T-cell (primary cell): ENCODE measurements at regions not wholly inside any gene's neighbourhood (a gene's known extent, or its start where the extent isn't known, plus 50 kb on each side); places are given as distances from the start of the nearest gene placed in this dataset.

Experiments used
- ATAC-seq, 4 experiments: fragments of 200-7000 bp in 3 of 4; fragments of 150-1000 bp in 1 of 4; cut with Tn5 transposase; replicated peaks in 1 of 4; 1 replicate in 3 of 4; 2 replicates in 1 of 4; pipeline ENCODE4 v1.10.0; 2021; ENCODE audit warnings: moderate library complexity in 3 of 4, mild to moderate bottlenecking in 2 of 4, moderate number of reproducible peaks in 1 of 4
- CTCF ChIA-PET, 2 donors: fragments of 300-600 bp; sonication (Branson Sonifier 250); formaldehyde crosslinking; loops; one replicate each; lab custom pipeline; 2022; ENCODE audit warnings: antibody characterized with exemption in 2 of 2; lab: Charles Lee
- POLR2A ChIA-PET, 2 donors: fragments of 300-600 bp; sonication (Branson Sonifier 250); formaldehyde crosslinking; loops; one replicate each; lab custom pipeline; 2022; ENCODE audit warnings: antibody characterized with exemption in 2 of 2; lab: Charles Lee
- DNase-seq, 35 experiments: peaks; one replicate each; pipeline versions ENCODE4 v3.0.0 to v3.0.0-alpha.2; 2013 to 2023
- H3K27ac ChIP-seq: one replicate; pipeline ENCODE4 v1.5.1; 2013; ENCODE audit warnings: low read length
- H3K27me3 ChIP-seq, 2 experiments: replicated peaks in 1 of 2; 1 replicate in 1 of 2; 2 replicates in 1 of 2; pipeline versions ENCODE4 v1.6.1 to v1.7.0; 2013; ENCODE audit warnings: low read length in 1 of 2, mixed read lengths in 1 of 2; ENCODE audit not compliant: control insufficient read depth in 2 of 2, insufficient read depth in 2 of 2; ENCODE audit errors: extremely low read depth in 1 of 2
- H3K36me3 ChIP-seq, 2 donors: 1 replicate in 1 of 2; 2 replicates in 1 of 2; pipeline versions ENCODE4 v1.6.1 to v1.7.0; 2013; ENCODE audit warnings: low read length in 1 of 2; ENCODE audit not compliant: control insufficient read depth in 2 of 2, insufficient read depth in 1 of 2; ENCODE audit errors: extremely low read depth in 1 of 2
- H3K4me1 ChIP-seq, 2 experiments: 1 replicate in 1 of 2; 2 replicates in 1 of 2; pipeline versions ENCODE4 v1.6.1 to v1.7.0; 2013; ENCODE audit warnings: low read length in 2 of 2, mixed read lengths in 1 of 2; ENCODE audit not compliant: insufficient read depth in 2 of 2, control insufficient read depth in 1 of 2; ENCODE audit errors: extremely low read depth in 1 of 2
- H3K4me3 ChIP-seq, 2 donors: 1 replicate in 1 of 2; 2 replicates in 1 of 2; pipeline versions ENCODE4 v1.5.1 to v1.7.0; 2013; ENCODE audit warnings: mild to moderate bottlenecking in 2 of 2, low read length in 1 of 2, moderate library complexity in 1 of 2; ENCODE audit not compliant: control insufficient read depth in 1 of 2; ENCODE audit errors: extremely low read depth in 1 of 2
- H3K9me3 ChIP-seq: 2 replicates; pipeline ENCODE4 v1.7.0; 2013
- H3K27ac Mint-ChIP-seq, 2 donors: one replicate each; pipeline ENCODE4 v1.8.0; 2020 to 2021; ENCODE audit warnings: mild to moderate bottlenecking in 2 of 2, mixed read lengths in 2 of 2
- H3K27me3 Mint-ChIP-seq, 2 donors: one replicate each; pipeline ENCODE4 v1.8.0; 2021 to 2022; ENCODE audit warnings: mixed read lengths in 2 of 2
- H3K36me3 Mint-ChIP-seq: one replicate; pipeline ENCODE4 v1.8.0; 2021; ENCODE audit warnings: mixed read lengths
- H3K4me1 Mint-ChIP-seq, 3 donors: one replicate each; pipeline ENCODE4 v1.8.0; 2020 to 2022; ENCODE audit warnings: mixed read lengths in 3 of 3, mild to moderate bottlenecking in 1 of 3
- H3K4me3 Mint-ChIP-seq, 3 donors: one replicate each; pipeline ENCODE4 v1.8.0; 2020 to 2022; ENCODE audit warnings: mild to moderate bottlenecking in 3 of 3, mixed read lengths in 3 of 3, moderate library complexity in 3 of 3
- H3K9me3 Mint-ChIP-seq, 3 donors: one replicate each; pipeline ENCODE4 v1.8.0; 2020 to 2022; ENCODE audit warnings: mixed read lengths in 3 of 3
- WGBS: methylation state at CpG from one replicate; pipeline ENCODE4 v1.1.5; 2013; ENCODE audit warnings: missing lambda C conversion rate; ENCODE audit not compliant: insufficient coverage; 5-methylcytosine and 5-hydroxymethylcytosine counted together

DNA sequence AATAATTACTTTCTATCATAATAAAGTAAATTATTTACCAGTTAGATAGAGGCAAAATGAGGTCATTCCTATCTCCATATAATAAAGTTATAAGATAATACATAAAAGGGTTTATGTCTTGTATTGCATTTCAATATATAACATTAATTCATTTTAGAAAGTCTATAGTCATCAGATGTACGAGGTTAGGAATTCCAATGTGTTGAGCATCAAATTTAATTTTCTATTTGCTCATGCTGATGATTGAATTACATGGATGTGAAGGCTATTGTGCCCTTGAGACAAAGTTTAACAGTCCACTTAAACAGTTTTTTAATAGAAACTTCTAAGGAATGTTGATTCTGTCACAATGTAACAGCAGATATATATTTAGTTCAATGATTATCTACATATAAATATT, 678.3 kb upstream of the LRRN3 start:
- Histone ChIP-seq H3K9me3 (no peaks in the 10 kb centered on the region), H3K27me3 (no peaks in the 10 kb centered on the region), H3K36me3 (no peaks in the 10 kb centered on the region), H3K4me1 (no peaks in the 10 kb centered on the region), H3K4me3 (no peak overlapping the region), H3K27ac (no peak overlapping the region)
- no peak overlapping the region for H3K4me3 Mint-ChIP-seq
- DNase-seq (no peak), ATAC-seq (no peak)
- peaks cover 4 to 17% of the 10 kb centered on the region in 2 donors for H3K27me3 Mint-ChIP-seq
- no CpG with 5 or more reads among the region's 1 CpG for WGBS
- H3K36me3 Mint-ChIP-seq: no peaks in the 10 kb centered on the region
- H3K9me3 Mint-ChIP-seq: no peaks in the 10 kb centered on the region
- POLR2A ChIA-PET: no interaction called here
- H3K27ac Mint-ChIP-seq: no peak overlapping the region
- CTCF ChIA-PET: no interaction called here
- H3K4me1 Mint-ChIP-seq: no peaks in the 10 kb centered on the region

DNA sequence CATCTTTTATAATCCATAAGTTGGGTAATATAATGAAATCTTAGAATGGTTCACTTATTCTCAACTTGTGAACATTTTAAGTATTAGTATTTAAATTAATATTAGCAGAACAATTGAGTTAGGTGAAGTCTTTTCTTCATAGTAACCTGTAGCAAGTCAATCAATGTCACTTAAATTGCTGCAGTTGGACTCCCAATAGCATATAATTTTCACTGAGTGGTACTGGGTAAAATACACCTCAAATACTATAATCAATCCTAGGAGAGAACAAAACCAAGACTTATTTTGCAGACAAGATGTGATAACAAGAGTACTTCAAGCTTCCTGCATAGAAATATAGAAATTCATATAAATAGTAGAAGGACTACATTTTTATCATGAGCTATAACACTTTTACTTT, 677.9 kb upstream of the LRRN3 start:
- no peak overlapping the region for H3K27ac Mint-ChIP-seq
- H3K4me1 Mint-ChIP-seq: no peaks in the 10 kb centered on the region
- no peaks in the 10 kb centered on the region for H3K9me3 ChIP-seq
- no peaks in the 10 kb centered on the region for H3K36me3 Mint-ChIP-seq
- no peak overlapping the region for H3K4me3 Mint-ChIP-seq
- ChIA-PET CTCF (no interaction called here), POLR2A (interaction anchor here in 1 of 2 donors (0.6 kb wide), 1 partner anchor 14 kb away, joined by 4 read pairs; no protein-coding TSS in a partner anchor)
- H3K36me3 ChIP-seq: no peaks in the 10 kb centered on the region
- H3K27me3 ChIP-seq: no peaks in the 10 kb centered on the region
- H3K4me1 ChIP-seq: no peaks in the 10 kb centered on the region
- ATAC-seq (no peak), DNase-seq (no peak)
- no peak overlapping the region for H3K27ac ChIP-seq
- no peak overlapping the region for H3K4me3 ChIP-seq
- H3K9me3 Mint-ChIP-seq: no peaks in the 10 kb centered on the region
- peaks cover 4 to 18% of the 10 kb centered on the region in 2 donors for H3K27me3 Mint-ChIP-seq

DNA sequence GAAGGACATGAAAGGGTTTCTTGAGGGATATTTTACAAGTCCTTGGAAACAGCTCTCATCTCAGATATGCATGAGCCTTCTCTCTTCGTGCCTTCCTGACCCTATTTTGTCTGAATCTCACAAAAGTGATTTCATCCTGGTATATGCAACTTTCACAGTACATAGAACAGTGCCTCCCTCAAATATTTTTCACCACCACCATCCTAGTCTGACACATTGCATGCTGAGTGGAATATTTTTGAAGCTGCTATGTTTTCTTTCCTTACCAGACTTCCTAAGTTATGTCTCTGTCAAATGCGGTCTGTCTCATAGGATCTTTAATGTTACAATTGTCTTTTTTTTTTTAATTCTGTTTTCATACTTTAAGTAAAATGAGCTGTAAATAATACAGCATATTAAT, 673.3 kb upstream of the LRRN3 start:
- no peaks in the 10 kb centered on the region for H3K36me3 Mint-ChIP-seq
- no peaks in the 10 kb centered on the region for H3K4me1 Mint-ChIP-seq
- H3K9me3 ChIP-seq: no peaks in the 10 kb centered on the region
- no peaks in the 10 kb centered on the region for H3K27me3 ChIP-seq
- 17% methylated on average over 1 of the region's 2 CpGs for WGBS
- ATAC-seq: no peak
- peaks cover 4 to 18% of the 10 kb centered on the region in 2 donors for H3K27me3 Mint-ChIP-seq
- H3K27ac Mint-ChIP-seq: no peak overlapping the region
- CTCF ChIA-PET: interaction anchor here in 1 of 2 donors (0.9 kb wide), 1 partner anchor 133 kb away, joined by 3 read pairs; no protein-coding TSS in a partner anchor
- H3K4me3 ChIP-seq: no peak overlapping the region
- H3K4me3 Mint-ChIP-seq: no peak overlapping the region
- no peaks in the 10 kb centered on the region for H3K9me3 Mint-ChIP-seq
- no peak overlapping the region for H3K27ac ChIP-seq
- POLR2A ChIA-PET: interaction anchor here in 1 of 2 donors (0.6 kb wide), 1 partner anchor 50 kb away, joined by 3 read pairs; no protein-coding TSS in a partner anchor
- no peak for DNase-seq
- H3K36me3 ChIP-seq: no peaks in the 10 kb centered on the region
- H3K4me1 ChIP-seq: no peaks in the 10 kb centered on the region

DNA sequence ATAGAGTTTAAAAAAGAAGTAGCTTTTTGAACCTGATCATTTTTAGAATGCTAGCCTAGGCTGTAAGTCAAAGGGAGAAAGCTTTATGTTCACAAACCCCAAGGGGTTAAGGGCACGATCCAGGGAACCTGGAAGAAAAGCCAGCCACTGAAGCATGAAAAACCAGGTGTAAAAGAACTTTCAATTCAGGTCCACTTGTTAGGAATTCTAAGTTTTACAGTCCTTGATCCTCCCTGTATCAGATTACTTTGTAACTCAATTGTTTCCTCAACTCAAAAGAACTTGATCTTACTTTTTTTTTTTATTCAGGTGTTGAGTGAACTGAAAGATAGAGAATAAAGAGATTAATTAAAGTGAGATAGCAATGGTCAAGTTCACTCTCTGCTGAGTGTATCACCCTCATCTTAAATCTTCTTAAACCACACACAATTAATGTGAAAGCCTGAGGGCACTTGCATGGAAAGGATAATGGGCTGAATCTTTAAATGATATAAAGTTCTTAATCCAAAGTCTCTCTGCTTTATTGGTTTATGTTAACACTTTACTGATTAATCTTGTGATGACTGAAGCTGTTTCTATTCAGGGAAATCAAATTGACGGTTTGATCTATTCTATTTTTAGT, 672.2 kb upstream of the LRRN3 start:
- Mint-ChIP-seq H3K4me3 (no peak overlapping the region), H3K27ac (no peak overlapping the region), H3K4me1 (no peaks in the 10 kb centered on the region), H3K9me3 (no peaks in the 10 kb centered on the region), H3K27me3 (peaks cover 4 to 18% of the 10 kb centered on the region in 2 donors), H3K36me3 (no peaks in the 10 kb centered on the region)
- WGBS: no CpG with 5 or more reads among the region's 2 CpGs
- ATAC-seq (no peak), DNase-seq (no peak)
- Histone ChIP-seq H3K4me1 (no peaks in the 10 kb centered on the region), H3K9me3 (no peaks in the 10 kb centered on the region), H3K27ac (no peak overlapping the region), H3K36me3 (no peaks in the 10 kb centered on the region), H3K27me3 (no peaks in the 10 kb centered on the region), H3K4me3 (no peak overlapping the region)
- ChIA-PET CTCF (no interaction called here), POLR2A (no interaction called here)

DNA sequence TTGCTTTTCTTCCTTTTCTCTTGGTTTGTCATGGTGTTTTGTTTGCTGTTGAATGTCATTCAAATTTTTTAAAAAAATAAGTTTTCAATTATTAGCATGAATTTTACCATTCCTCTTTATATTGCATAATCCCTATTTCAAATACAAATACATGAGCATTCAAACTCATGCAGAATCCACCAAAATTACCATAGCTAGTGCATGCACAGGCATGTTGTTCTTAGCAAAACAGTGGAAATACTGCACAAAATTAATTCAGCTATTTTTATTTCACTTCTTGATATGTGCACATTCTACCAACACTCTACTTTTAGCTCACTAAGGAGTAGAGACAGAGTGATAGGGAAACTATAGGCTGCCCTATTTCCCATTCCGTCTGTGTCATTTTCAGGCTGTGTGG, 670.1 kb upstream of the LRRN3 start:
- Histone ChIP-seq H3K36me3 (no peaks in the 10 kb centered on the region), H3K9me3 (no peaks in the 10 kb centered on the region), H3K4me3 (no peak overlapping the region), H3K27ac (no peak overlapping the region), H3K4me1 (no peaks in the 10 kb centered on the region), H3K27me3 (no peaks in the 10 kb centered on the region)
- no peak for DNase-seq
- no CpG with 5 or more reads among the region's 1 CpG for WGBS
- no peaks in the 10 kb centered on the region for H3K4me1 Mint-ChIP-seq
- peaks cover 4 to 15% of the 10 kb centered on the region in 2 donors for H3K27me3 Mint-ChIP-seq
- H3K4me3 Mint-ChIP-seq: no peak overlapping the region
- ChIA-PET POLR2A (no interaction called here), CTCF (no interaction called here)
- no peaks in the 10 kb centered on the region for H3K36me3 Mint-ChIP-seq
- ATAC-seq: no peak
- no peaks in the 10 kb centered on the region for H3K9me3 Mint-ChIP-seq
- no peak overlapping the region for H3K27ac Mint-ChIP-seq

- Mint-ChIP-seq H3K36me3 (no peaks in the 10 kb centered on the region), H3K27me3 (peaks cover 2 to 7% of the 10 kb centered on the region in 2 donors), H3K4me1 (no peaks in the 10 kb centered on the region), H3K27ac (no peak overlapping the region), H3K4me3 (no peak overlapping the region), H3K9me3 (no peaks in the 10 kb centered on the region)
- Histone ChIP-seq H3K4me1 (no peaks in the 10 kb centered on the region), H3K27ac (no peak overlapping the region), H3K27me3 (no peaks in the 10 kb centered on the region), H3K36me3 (no peaks in the 10 kb centered on the region), H3K9me3 (no peaks in the 10 kb centered on the region), H3K4me3 (no peak overlapping the region)
- POLR2A ChIA-PET: no interaction called here
- DNase-seq (no peak), ATAC-seq (no peak)
- CTCF ChIA-PET: no interaction called here
- WGBS: no CpG with 5 or more reads among the region's 5 CpGs
Measured at GRCh38 chr7:110421490-110422241, 669.3 kb upstream of the LRRN3 start.
